Breast epithelium (tissue), 3 donors: ENCODE measurements at regions not wholly inside any gene's neighbourhood (a gene's known extent, or its start where the extent isn't known, plus 50 kb on each side); places are given as distances from the start of the nearest gene placed in this dataset.

Source experiments
- POLR2AphosphoS5 ChIP-seq, 3 donors: sonication (generic); formaldehyde crosslinking; IDR thresholded peaks; one replicate each; pipeline ENCODE4 v1.6.1; 2017; ENCODE audit warnings: antibody characterized with exemption in 3 of 3
- TF ChIP-seq, protein P1 (sequence below), 3 donors: fragments of 450-650 bp; IDR thresholded peaks; one replicate each; pipeline ENCODE4 v1.5.1; 2016 to 2017; ENCODE audit warnings: antibody characterized with exemption in 3 of 3, mild to moderate bottlenecking in 3 of 3, moderate library complexity in 3 of 3

DNA sequence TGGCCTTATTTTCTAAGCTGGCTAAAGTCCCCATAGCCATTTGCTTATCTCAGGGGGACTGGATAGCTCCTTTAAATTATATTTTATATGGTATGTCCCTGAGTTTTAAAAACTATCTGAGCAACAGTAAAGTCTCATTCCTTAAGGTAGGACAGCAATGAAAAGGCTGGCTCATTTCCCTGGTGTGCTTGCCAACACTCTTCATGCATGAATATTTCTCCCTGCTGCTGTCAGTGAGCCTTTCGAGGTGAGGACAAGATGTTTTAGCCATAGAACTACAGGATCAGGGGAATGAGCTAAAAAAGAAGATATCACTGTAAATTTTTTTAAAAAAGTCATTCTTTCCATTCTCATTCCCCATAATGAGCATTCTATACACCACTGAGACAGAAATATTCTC, 427.3 kb upstream of the FAM241A start:
- TF ChIP-seq, protein P1, sequence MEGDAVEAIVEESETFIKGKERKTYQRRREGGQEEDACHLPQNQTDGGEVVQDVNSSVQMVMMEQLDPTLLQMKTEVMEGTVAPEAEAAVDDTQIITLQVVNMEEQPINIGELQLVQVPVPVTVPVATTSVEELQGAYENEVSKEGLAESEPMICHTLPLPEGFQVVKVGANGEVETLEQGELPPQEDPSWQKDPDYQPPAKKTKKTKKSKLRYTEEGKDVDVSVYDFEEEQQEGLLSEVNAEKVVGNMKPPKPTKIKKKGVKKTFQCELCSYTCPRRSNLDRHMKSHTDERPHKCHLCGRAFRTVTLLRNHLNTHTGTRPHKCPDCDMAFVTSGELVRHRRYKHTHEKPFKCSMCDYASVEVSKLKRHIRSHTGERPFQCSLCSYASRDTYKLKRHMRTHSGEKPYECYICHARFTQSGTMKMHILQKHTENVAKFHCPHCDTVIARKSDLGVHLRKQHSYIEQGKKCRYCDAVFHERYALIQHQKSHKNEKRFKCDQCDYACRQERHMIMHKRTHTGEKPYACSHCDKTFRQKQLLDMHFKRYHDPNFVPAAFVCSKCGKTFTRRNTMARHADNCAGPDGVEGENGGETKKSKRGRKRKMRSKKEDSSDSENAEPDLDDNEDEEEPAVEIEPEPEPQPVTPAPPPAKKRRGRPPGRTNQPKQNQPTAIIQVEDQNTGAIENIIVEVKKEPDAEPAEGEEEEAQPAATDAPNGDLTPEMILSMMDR (IDR thresholded peaks at IDR 0.05) = no peak
- no peak for TF ChIP-seq POLR2AphosphoS5 (IDR thresholded peaks at IDR 0.05)
